T-cell (primary cell): ENCODE measurements at regions not wholly inside any gene's neighbourhood (a gene's known extent, or its start where the extent isn't known, plus 50 kb on each side); places are given as distances from the start of the nearest gene placed in this dataset.

ENCODE experiments used
- ATAC-seq, 4 experiments: fragments of 200-7000 bp in 3 of 4; fragments of 150-1000 bp in 1 of 4; cut with Tn5 transposase; replicated peaks in 1 of 4; 1 replicate in 3 of 4; 2 replicates in 1 of 4; pipeline ENCODE4 v1.10.0; 2021; ENCODE audit warnings: moderate library complexity in 3 of 4, mild to moderate bottlenecking in 2 of 4, moderate number of reproducible peaks in 1 of 4
- CTCF ChIA-PET, 2 donors: fragments of 300-600 bp; sonication (Branson Sonifier 250); formaldehyde crosslinking; loops; one replicate each; lab custom pipeline; 2022; ENCODE audit warnings: antibody characterized with exemption in 2 of 2; lab: Charles Lee
- POLR2A ChIA-PET, 2 donors: fragments of 300-600 bp; sonication (Branson Sonifier 250); formaldehyde crosslinking; loops; one replicate each; lab custom pipeline; 2022; ENCODE audit warnings: antibody characterized with exemption in 2 of 2; lab: Charles Lee
- DNase-seq, 35 experiments: peaks; one replicate each; pipeline versions ENCODE4 v3.0.0 to v3.0.0-alpha.2; 2013 to 2023
- H3K27ac ChIP-seq: one replicate; pipeline ENCODE4 v1.5.1; 2013; ENCODE audit warnings: low read length
- H3K27me3 ChIP-seq, 2 experiments: replicated peaks in 1 of 2; 1 replicate in 1 of 2; 2 replicates in 1 of 2; pipeline versions ENCODE4 v1.6.1 to v1.7.0; 2013; ENCODE audit warnings: low read length in 1 of 2, mixed read lengths in 1 of 2; ENCODE audit not compliant: control insufficient read depth in 2 of 2, insufficient read depth in 2 of 2; ENCODE audit errors: extremely low read depth in 1 of 2
- H3K36me3 ChIP-seq, 2 donors: 1 replicate in 1 of 2; 2 replicates in 1 of 2; pipeline versions ENCODE4 v1.6.1 to v1.7.0; 2013; ENCODE audit warnings: low read length in 1 of 2; ENCODE audit not compliant: control insufficient read depth in 2 of 2, insufficient read depth in 1 of 2; ENCODE audit errors: extremely low read depth in 1 of 2
- H3K4me1 ChIP-seq, 2 experiments: 1 replicate in 1 of 2; 2 replicates in 1 of 2; pipeline versions ENCODE4 v1.6.1 to v1.7.0; 2013; ENCODE audit warnings: low read length in 2 of 2, mixed read lengths in 1 of 2; ENCODE audit not compliant: insufficient read depth in 2 of 2, control insufficient read depth in 1 of 2; ENCODE audit errors: extremely low read depth in 1 of 2
- H3K4me3 ChIP-seq, 2 donors: 1 replicate in 1 of 2; 2 replicates in 1 of 2; pipeline versions ENCODE4 v1.5.1 to v1.7.0; 2013; ENCODE audit warnings: mild to moderate bottlenecking in 2 of 2, low read length in 1 of 2, moderate library complexity in 1 of 2; ENCODE audit not compliant: control insufficient read depth in 1 of 2; ENCODE audit errors: extremely low read depth in 1 of 2
- H3K9me3 ChIP-seq: 2 replicates; pipeline ENCODE4 v1.7.0; 2013
- H3K27ac Mint-ChIP-seq, 2 donors: one replicate each; pipeline ENCODE4 v1.8.0; 2020 to 2021; ENCODE audit warnings: mild to moderate bottlenecking in 2 of 2, mixed read lengths in 2 of 2
- H3K27me3 Mint-ChIP-seq, 2 donors: one replicate each; pipeline ENCODE4 v1.8.0; 2021 to 2022; ENCODE audit warnings: mixed read lengths in 2 of 2
- H3K36me3 Mint-ChIP-seq: one replicate; pipeline ENCODE4 v1.8.0; 2021; ENCODE audit warnings: mixed read lengths
- H3K4me1 Mint-ChIP-seq, 3 donors: one replicate each; pipeline ENCODE4 v1.8.0; 2020 to 2022; ENCODE audit warnings: mixed read lengths in 3 of 3, mild to moderate bottlenecking in 1 of 3
- H3K4me3 Mint-ChIP-seq, 3 donors: one replicate each; pipeline ENCODE4 v1.8.0; 2020 to 2022; ENCODE audit warnings: mild to moderate bottlenecking in 3 of 3, mixed read lengths in 3 of 3, moderate library complexity in 3 of 3
- H3K9me3 Mint-ChIP-seq, 3 donors: one replicate each; pipeline ENCODE4 v1.8.0; 2020 to 2022; ENCODE audit warnings: mixed read lengths in 3 of 3
- WGBS: methylation state at CpG from one replicate; pipeline ENCODE4 v1.1.5; 2013; ENCODE audit warnings: missing lambda C conversion rate; ENCODE audit not compliant: insufficient coverage; 5-methylcytosine and 5-hydroxymethylcytosine counted together

DNA sequence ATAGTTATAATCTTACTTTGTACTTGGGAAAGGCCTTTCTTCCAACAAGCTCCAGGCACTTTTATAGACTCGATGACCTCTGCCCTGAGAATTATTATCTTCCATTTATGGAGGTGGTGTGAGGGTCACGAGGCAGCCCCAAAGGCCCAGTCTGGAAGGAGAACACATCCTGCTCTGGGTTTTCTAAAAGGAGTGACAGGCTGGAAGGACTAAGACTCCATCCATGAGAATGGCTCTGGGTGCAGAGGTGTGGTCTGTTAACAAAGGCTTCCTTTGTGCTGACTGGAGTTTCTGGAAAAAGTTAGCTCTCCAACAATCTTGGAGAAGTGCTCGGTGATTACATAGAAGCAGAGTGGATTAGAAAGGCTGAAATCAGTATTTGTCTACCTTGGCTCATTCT is 74.7 kb upstream of the SESN3 start:
- Histone ChIP-seq H3K4me1 (peaks cover 0 to 5% of the 10 kb centered on the region in 2 experiments), H3K27me3 (no peaks in the 10 kb centered on the region), H3K36me3 (no peaks in the 10 kb centered on the region), H3K4me3 (no peak overlapping the region), H3K27ac (no peak overlapping the region), H3K9me3 (no peaks in the 10 kb centered on the region)
- Mint-ChIP-seq H3K4me1 (peaks cover 10 to 21% (median 11%) of the 10 kb centered on the region in 3 donors), H3K27ac (no peak overlapping the region), H3K4me3 (no peak overlapping the region), H3K36me3 (no peaks in the 10 kb centered on the region), H3K9me3 (no peaks in the 10 kb centered on the region), H3K27me3 (no peaks in the 10 kb centered on the region)
- ATAC-seq (no peak), DNase-seq (no peak)
- POLR2A ChIA-PET, result interaction anchor here in 1 of 2 donors (0.5 kb wide), 1 partner anchor 33 kb away, joined by 4 read pairs; no protein-coding TSS in a partner anchor
- CTCF ChIA-PET, result interaction anchor here (0.7 kb wide), 2 partner anchors 1160 to 1163 kb away, joined by 3 to 4 read pairs; no protein-coding TSS in a partner anchor
- WGBS, result no CpG with 5 or more reads among the region's 3 CpGs

GRCh38 chr11:95304777-95305176 is 73.8 kb upstream of the SESN3 start:
- H3K9me3 Mint-ChIP-seq, result no peaks in the 10 kb centered on the region
- Histone ChIP-seq H3K9me3 (no peaks in the 10 kb centered on the region), H3K27ac (no peak overlapping the region), H3K4me3 (no peak overlapping the region), H3K36me3 (no peaks in the 10 kb centered on the region), H3K4me1 (peaks cover 3 to 7% of the 10 kb centered on the region in 2 experiments), H3K27me3 (no peaks in the 10 kb centered on the region)
- no peak overlapping the region for H3K27ac Mint-ChIP-seq
- no peaks in the 10 kb centered on the region for H3K36me3 Mint-ChIP-seq
- DNase-seq (no peak), ATAC-seq (no peak)
- ChIA-PET CTCF (no interaction called here), POLR2A (no interaction called here)
- no peak overlapping the region for H3K4me3 Mint-ChIP-seq
- no peaks in the 10 kb centered on the region for H3K27me3 Mint-ChIP-seq
- peaks cover 10 to 24% (median 15%) of the 10 kb centered on the region in 3 donors for H3K4me1 Mint-ChIP-seq
- WGBS, result no CpG with 5 or more reads among the region's 1 CpG

DNA sequence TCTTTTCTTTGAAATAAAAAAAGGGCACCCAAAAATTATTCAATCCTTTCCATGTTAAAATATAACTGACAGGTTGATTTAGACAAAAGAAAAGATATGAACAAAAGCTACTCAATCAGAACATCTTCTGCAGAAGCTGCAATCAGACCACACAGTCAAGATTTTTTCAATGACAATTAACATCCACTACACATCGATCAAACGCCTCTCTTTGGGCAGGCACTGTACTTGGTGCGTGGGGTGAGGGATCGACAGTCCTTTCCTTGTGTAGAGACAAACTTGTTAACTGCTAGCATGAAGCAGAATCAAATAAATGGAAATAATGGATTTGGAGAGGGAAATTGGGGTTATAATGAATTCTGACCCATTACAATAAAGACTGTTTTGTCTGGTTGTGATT is 71.2 kb upstream of the SESN3 start:
- Mint-ChIP-seq H3K4me3 (no peak overlapping the region), H3K27ac (no peak overlapping the region), H3K27me3 (no peaks in the 10 kb centered on the region), H3K4me1 (peaks cover 19 to 32% (median 27%) of the 10 kb centered on the region in 3 donors), H3K36me3 (no peaks in the 10 kb centered on the region), H3K9me3 (no peaks in the 10 kb centered on the region)
- ChIA-PET POLR2A (no interaction called here), CTCF (no interaction called here)
- Histone ChIP-seq H3K27me3 (no peaks in the 10 kb centered on the region), H3K9me3 (no peaks in the 10 kb centered on the region), H3K4me1 (peaks cover 17 to 19% of the 10 kb centered on the region in 2 experiments), H3K4me3 (no peak overlapping the region), H3K36me3 (no peaks in the 10 kb centered on the region), H3K27ac (no peak overlapping the region)
- DNase-seq (no peak), ATAC-seq (no peak)
- no CpG with 5 or more reads among the region's 4 CpGs for WGBS

DNA sequence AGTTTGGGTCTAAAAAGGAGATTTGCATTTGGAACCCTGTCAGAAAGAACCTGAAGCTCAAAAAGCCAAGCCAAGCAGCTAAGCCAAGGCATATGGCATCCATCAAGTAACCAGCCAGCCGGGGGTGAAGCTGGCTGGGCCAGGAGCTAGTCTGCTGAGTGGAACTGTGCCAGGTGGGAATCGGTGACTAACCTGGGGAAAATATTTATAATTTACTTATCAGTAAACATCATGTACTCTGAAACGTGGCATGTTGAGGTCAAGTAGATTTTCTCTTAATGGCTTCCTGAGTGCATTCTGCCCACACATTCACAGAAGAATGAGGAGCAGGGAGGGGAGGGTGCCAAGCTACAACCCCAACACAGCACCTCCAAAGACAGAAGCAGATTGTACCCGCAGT is 70.5 kb upstream of the SESN3 start:
- no peaks in the 10 kb centered on the region for H3K27me3 ChIP-seq
- WGBS, result no CpG with 5 or more reads among the region's 4 CpGs
- H3K36me3 Mint-ChIP-seq, result no peaks in the 10 kb centered on the region
- peaks cover 25 to 38% (median 27%) of the 10 kb centered on the region in 3 donors for H3K4me1 Mint-ChIP-seq
- H3K4me3 ChIP-seq, result no peak overlapping the region
- ChIA-PET POLR2A (interaction anchor here in 1 of 2 donors (0.6 kb wide), 1 partner anchor 70 kb away, joined by 11 read pairs; the partner anchor contains the start of gene SESN3), CTCF (no interaction called here)
- H3K9me3 ChIP-seq, result no peaks in the 10 kb centered on the region
- H3K36me3 ChIP-seq, result no peaks in the 10 kb centered on the region
- H3K27ac Mint-ChIP-seq, result no peak overlapping the region
- H3K9me3 Mint-ChIP-seq, result no peaks in the 10 kb centered on the region
- H3K4me1 ChIP-seq, result peaks cover 17 to 19% of the 10 kb centered on the region in 2 experiments
- ATAC-seq (no peak), DNase-seq (no peak)
- H3K27me3 Mint-ChIP-seq, result no peaks in the 10 kb centered on the region
- H3K4me3 Mint-ChIP-seq, result no peak overlapping the region
- no peak overlapping the region for H3K27ac ChIP-seq

- H3K27me3 Mint-ChIP-seq, result no peaks in the 10 kb centered on the region
- H3K36me3 Mint-ChIP-seq, result no peaks in the 10 kb centered on the region
- no peak overlapping the region for H3K27ac ChIP-seq
- ATAC-seq (peak in 3 of 4 experiments; percentile 55 to 72 (median 67)), DNase-seq (peak in 2 of 35 experiments; percentile 7 to 27)
- peaks cover 25 to 36% (median 27%) of the 10 kb centered on the region in 3 donors for H3K4me1 Mint-ChIP-seq
- peak overlapping the region; percentile 4 to 37 (median 18) for H3K4me3 Mint-ChIP-seq
- H3K9me3 Mint-ChIP-seq, result no peaks in the 10 kb centered on the region
- POLR2A ChIA-PET, result interaction anchor here (0.5 kb wide), 2 partner anchors 8 to 203 kb away, joined by 3 to 7 read pairs; no protein-coding TSS in a partner anchor
- CTCF ChIA-PET, result interaction anchor here in 1 of 2 donors (0.7 to 1.1 kb wide), 3 partner anchors 75 to 406 kb away, joined by 3 to 4 read pairs (median 4); no protein-coding TSS in a partner anchor
- no peaks in the 10 kb centered on the region for H3K36me3 ChIP-seq
- no peak overlapping the region for H3K4me3 ChIP-seq
- H3K27me3 ChIP-seq, result peaks cover 0 to 3% of the 10 kb centered on the region in 2 experiments
- no peaks in the 10 kb centered on the region for H3K9me3 ChIP-seq
- 17% methylated on average over 2 of the region's 9 CpGs for WGBS
- peaks cover 17 to 19% of the 10 kb centered on the region in 2 experiments for H3K4me1 ChIP-seq
- H3K27ac Mint-ChIP-seq, result peak overlapping the region; percentile 40 to 81
Observed at GRCh38 chr11:95299078-95299679, 68.2 kb upstream of the SESN3 start.

GRCh38 chr11:95297680-95298452 is 66.9 kb upstream of the SESN3 start:
- Histone ChIP-seq H3K4me3 (no peak overlapping the region), H3K27ac (no peak overlapping the region), H3K9me3 (no peaks in the 10 kb centered on the region), H3K27me3 (peaks cover 0 to 3% of the 10 kb centered on the region in 2 experiments), H3K4me1 (peaks cover 17 to 19% of the 10 kb centered on the region in 2 experiments), H3K36me3 (no peaks in the 10 kb centered on the region)
- Mint-ChIP-seq H3K9me3 (no peaks in the 10 kb centered on the region), H3K36me3 (no peaks in the 10 kb centered on the region), H3K4me1 (peaks cover 25 to 36% (median 27%) of the 10 kb centered on the region in 3 donors), H3K27me3 (no peaks in the 10 kb centered on the region), H3K4me3 (peak overlapping the region in 1 of 3 donors; percentile 26), H3K27ac (peak overlapping the region; percentile 6 to 60)
- ATAC-seq, result no peak
- POLR2A ChIA-PET, result no interaction called here
- WGBS, result no CpG with 5 or more reads among the region's 1 CpG
- CTCF ChIA-PET, result no interaction called here
- no peak for DNase-seq
